ENCODE measurements at regions not wholly inside any gene's neighbourhood (a gene's known extent, or its start where the extent isn't known, plus 50 kb on each side); places are given as distances from the start of the nearest gene placed in this dataset.
A peak's percentile ranks its signal among the peaks of the same experiment; 100 is the strongest.
"Not testable (repeated sequence)": the region's sequence is repeated elsewhere in the genome, so short reads cannot be mapped to it uniquely, and the experiment has no call there.

- not testable (repeated sequence) for DNase-seq (ENCODE audit: low spot score)
Observed at GRCh38 chr5:109283086-109283485, 126.7 kb downstream of the PJA2 start.

DNA sequence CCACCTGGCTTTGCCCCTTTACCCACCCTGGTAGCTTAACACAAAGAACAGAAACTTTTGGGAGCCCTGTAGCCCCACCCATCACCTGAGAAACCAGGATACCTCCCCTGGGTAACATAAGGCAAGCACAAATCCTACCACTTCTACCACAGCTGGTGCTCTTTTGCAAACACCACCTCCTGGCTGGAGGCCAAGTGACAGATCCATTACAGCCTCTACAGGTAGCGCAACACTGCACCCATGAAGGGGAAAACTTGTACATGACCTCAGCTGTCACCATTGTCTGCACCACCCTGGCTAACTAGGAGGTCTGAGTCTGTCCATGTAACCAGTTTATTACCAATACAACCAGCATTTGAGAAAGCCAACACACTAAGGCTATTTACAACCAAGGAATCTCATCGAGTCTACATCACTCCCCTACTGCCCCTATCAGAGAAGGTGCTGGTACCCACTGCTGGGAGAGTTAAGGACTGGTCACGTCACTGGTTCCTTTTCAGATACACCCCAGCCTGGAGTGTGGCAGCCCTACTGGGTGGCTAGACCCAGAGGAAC is 128.6 kb downstream of the PJA2 start:
- no peak for DNase-seq (ENCODE audit: low spot score)

- DNase-seq (ENCODE audit: low spot score) = no peak
Observed at GRCh38 chr5:109278141-109278540, 131.6 kb downstream of the PJA2 start.

- no peak for DNase-seq (ENCODE audit: low spot score)
Observed at GRCh38 chr5:109275919-109276318, 133.9 kb downstream of the PJA2 start.

DNA sequence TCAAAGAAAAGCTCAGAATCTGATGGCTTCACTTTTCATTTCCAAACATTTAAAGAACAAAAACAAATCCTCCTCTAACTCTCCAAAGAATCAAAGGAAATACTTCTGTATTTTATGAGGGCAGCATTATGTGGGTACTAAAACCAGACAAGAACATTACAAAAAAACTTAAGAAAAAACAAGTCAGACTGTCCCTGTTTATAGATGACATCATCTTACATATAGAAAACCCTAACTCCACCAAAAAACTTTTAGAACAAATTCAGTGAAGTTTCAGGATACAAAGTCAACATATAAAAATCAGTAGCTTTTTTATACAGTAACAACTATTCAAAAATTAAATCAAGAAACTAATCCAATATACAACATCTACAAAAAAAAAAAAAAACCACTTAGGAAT is 136.2 kb downstream of the PJA2 start:
- no peak for DNase-seq (ENCODE audit: low spot score)

DNA sequence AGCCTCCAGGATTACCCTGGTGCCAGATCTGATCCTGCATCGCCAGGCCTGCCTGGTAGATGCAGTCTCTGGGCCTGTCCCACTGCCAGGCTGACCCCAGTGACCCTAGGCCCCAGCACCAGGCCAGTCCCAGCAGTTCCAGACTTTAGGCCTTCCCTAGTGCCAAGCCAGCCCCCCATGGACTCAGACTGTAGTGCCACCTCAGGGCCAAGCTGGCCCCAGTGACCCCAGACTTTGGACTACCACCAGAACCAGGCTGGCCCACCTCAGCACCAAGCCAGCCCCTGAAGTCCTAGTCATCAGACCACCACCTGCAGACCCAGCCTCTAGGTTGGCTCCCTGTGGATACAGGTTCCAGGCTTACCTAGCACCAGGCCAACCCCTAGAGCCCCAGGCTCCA is 142.5 kb downstream of the PJA2 start:
- peak; percentile 53 for DNase-seq (ENCODE audit: low spot score)

- DNase-seq (ENCODE audit: low spot score) = no peak
Observed at GRCh38 chr5:109258755-109259154, 151.0 kb downstream of the PJA2 start.

- no peak for DNase-seq (ENCODE audit: low spot score)
Observed at GRCh38 chr5:109256486-109256885, 153.3 kb downstream of the PJA2 start.

GRCh38 chr5:109254511-109254910 is 155.3 kb downstream of the PJA2 start:
- no peak for DNase-seq (ENCODE audit: low spot score)

- no peak for DNase-seq (ENCODE audit: low spot score)
Observed at GRCh38 chr5:109253262-109253661, 156.5 kb downstream of the PJA2 start.

DNA sequence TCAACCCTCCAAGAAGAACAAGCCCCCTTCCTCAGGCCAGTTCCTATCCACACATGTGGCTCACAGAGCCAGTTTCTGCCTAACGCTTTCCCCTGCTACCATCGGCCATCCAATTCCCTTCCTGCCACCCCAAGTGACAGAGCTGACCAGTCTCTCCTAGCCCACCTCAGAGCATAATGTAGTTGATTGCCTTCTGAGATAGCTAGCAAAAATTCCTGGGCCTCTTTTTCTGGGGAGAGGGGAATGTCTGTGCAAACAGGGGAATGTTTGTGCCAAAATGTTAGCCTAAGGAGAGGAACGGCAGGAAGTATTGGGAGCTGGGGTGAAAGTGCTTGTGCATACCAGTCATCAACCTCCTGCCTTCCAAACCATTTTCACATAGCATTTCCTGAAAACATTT is 157.0 kb downstream of the PJA2 start:
- DNase-seq (ENCODE audit: low spot score) = no peak

- no peak for DNase-seq (ENCODE audit: low spot score)
Observed at GRCh38 chr5:109250533-109251329, 159.0 kb downstream of the PJA2 start.

- DNase-seq (ENCODE audit: low spot score) = no peak
Observed at GRCh38 chr5:109250080-109250479, 159.7 kb downstream of the PJA2 start.

DNA sequence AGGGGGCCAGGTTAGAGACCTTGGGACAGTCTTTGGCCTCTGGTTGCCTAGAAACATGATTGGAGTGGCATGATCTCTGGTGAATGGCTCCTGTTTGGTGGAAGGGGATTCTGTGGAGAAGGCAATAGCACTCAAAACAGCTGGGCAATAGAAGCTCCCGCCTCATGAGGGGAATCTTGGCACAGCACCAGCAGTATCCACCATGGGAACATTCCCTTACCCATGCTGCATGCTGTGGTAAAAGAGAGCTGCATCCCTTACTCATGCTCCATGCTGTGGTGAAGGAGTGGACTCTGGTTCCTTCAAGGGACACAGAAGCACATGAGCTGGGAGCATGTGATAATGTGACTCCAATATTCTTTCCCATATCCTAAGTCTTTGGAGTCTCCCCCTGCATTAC is 160.6 kb downstream of the PJA2 start:
- no peak for DNase-seq (ENCODE audit: low spot score)

DNA sequence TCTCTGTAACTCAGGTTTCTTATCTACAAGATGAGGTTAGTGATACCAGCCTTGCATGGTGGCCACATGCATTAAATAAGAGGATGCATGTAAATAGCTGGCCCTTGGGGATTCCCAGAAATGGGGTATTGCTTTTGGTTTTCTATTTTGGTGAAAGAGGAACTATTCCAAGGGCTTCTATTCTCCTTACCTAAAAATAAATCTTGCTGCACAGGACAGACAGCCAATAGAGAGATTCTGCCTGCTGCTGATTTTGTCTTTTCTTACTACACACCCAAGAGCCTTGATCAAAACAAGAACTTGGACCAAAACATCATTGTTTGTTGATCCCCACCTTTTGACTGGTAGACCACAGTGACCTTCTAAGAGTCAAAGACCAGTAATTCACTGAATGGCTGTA is 161.8 kb downstream of the PJA2 start:
- no peak for DNase-seq (ENCODE audit: low spot score)

DNA sequence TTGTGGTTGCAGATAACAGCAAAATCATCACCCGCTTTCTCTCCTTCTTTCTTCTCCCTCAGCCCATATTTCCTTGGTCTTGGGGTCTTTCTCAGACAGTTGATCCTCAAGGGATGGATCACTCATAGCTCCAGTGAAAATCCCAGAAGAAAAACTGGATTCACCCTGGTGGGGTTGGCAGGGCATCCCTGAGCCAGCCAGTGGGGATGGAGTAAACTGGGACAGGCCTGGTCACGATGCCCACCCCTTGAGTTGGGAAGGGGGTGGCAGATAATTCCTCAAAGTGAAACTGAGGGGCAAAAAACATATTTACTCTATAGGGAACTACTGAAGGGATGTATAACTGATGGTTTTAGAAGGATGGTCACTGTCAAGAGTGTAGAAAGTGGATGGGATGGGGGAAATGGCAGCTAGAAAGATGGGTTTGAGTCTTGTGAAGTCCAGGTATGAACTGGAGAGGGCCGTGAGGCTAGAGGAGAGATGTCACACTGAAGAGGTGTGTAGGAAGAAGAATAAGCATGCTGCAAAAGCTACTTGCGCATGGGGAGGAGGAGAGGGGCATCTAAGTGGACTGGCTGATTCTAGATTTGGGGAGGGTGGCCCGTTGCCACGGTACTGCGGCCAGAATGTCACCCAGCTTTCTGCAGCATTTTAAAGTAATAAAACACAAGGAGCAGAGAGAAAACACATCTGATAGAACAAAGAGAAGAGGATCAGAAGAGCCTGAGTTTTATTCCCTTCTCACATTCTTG is 162.8 kb downstream of the PJA2 start:
- no peak for DNase-seq (ENCODE audit: low spot score)

All from left forelimb (tissue), 1 donor.